WTC11 (cell line): ENCODE measurements at regions not wholly inside any gene's neighbourhood (a gene's known extent, or its start where the extent isn't known, plus 50 kb on each side); places are given as distances from the start of the nearest gene placed in this dataset.

Source experiments
- ATAC-seq: fragments of 200-7000 bp; cut with Tn5 transposase; 2 replicates; pipeline ENCODE4 v1.10.0; 2021; ENCODE audit warnings: mild to moderate bottlenecking, moderate library complexity
- CTCF ChIA-PET: fragments of 300-600 bp; sonication (Branson Sonifier 250); formaldehyde crosslinking; loops from one replicate; lab custom pipeline; 2021; ENCODE audit warnings: antibody characterized with exemption; lab: Charles Lee
- POLR2A ChIA-PET: fragments of 350-600 bp; sonication (Branson Sonifier 250); formaldehyde crosslinking; loops from one replicate; lab custom pipeline; 2021; ENCODE audit warnings: antibody characterized with exemption; lab: Charles Lee
- DNase-seq: peaks from one replicate; pipeline ENCODE4 v3.0.0; 2021; ENCODE audit warnings: low spot score
- H3K27ac Mint-ChIP-seq: 2 replicates; pipeline ENCODE4 v1.8.0; 2021; ENCODE audit warnings: mixed read lengths
- H3K27me3 Mint-ChIP-seq: 2 replicates; pipeline ENCODE4 v1.8.0; 2021; ENCODE audit warnings: low read depth, mild to moderate bottlenecking, moderate library complexity, mixed read lengths
- H3K36me3 Mint-ChIP-seq: 2 replicates; pipeline ENCODE4 v1.8.0; 2021; ENCODE audit warnings: mixed read lengths
- H3K4me1 Mint-ChIP-seq: 2 replicates; pipeline ENCODE4 v1.8.0; 2022; ENCODE audit warnings: mixed read lengths
- H3K4me3 Mint-ChIP-seq: 2 replicates; pipeline ENCODE4 v1.8.0; 2021; ENCODE audit warnings: mild to moderate bottlenecking, moderate library complexity, mixed read lengths
- H3K9me3 Mint-ChIP-seq: 2 replicates; pipeline ENCODE4 v1.8.0; 2021; ENCODE audit warnings: mixed read lengths
- AFF4 ChIP-seq: sonication (generic); formaldehyde crosslinking; IDR thresholded peaks from 2 replicates; pipeline ENCODE4 v1.8.1; 2023; ENCODE audit warnings: mild to moderate bottlenecking, missing genetic modification reagents, borderline replicate concordance
- CTCF ChIP-seq: fragments of 200-600 bp; IDR thresholded peaks from 2 replicates; pipeline ENCODE4 v1.8.0; 2022; ENCODE audit warnings: antibody characterized with exemption
- E2F1 ChIP-seq: sonication (generic); formaldehyde crosslinking; IDR thresholded peaks from 2 replicates; pipeline ENCODE4 v1.8.0; 2022; ENCODE audit warnings: mild to moderate bottlenecking, missing genetic modification reagents
- GTF2I ChIP-seq: fragments of 250-450 bp; sonication (Bioruptor Pico); conservative IDR thresholded peaks from 2 replicates; pipeline ENCODE4 v1.4.0; 2021; ENCODE audit warnings: mild to moderate bottlenecking
- HMGA2 ChIP-seq: fragments of 250-450 bp; sonication (Bioruptor Pico); IDR thresholded peaks from 2 replicates; pipeline ENCODE4 v1.4.0; 2021; ENCODE audit warnings: mild to moderate bottlenecking, moderate library complexity
- IRF2 ChIP-seq: sonication (generic); formaldehyde crosslinking; IDR thresholded peaks from 2 replicates; pipeline ENCODE4 v1.8.0; 2022; ENCODE audit warnings: low read depth, missing genetic modification reagents, borderline replicate concordance
- JAZF1 ChIP-seq: fragments of 250-450 bp; sonication (Bioruptor Pico); IDR thresholded peaks from 2 replicates; pipeline ENCODE4 v1.9.0; 2021; ENCODE audit warnings: moderate library complexity, mild to moderate bottlenecking, inconsistent platforms
- NFATC4 ChIP-seq: fragments of 250-450 bp; sonication (Bioruptor Pico); IDR thresholded peaks from 2 replicates; pipeline ENCODE4 v1.9.0; 2021; ENCODE audit warnings: mild to moderate bottlenecking
- SMAD3 ChIP-seq: sonication (generic); formaldehyde crosslinking; IDR thresholded peaks from 2 replicates; pipeline ENCODE4 v1.8.0; 2022; ENCODE audit warnings: missing genetic modification reagents, mild to moderate bottlenecking, borderline replicate concordance
- USF2 ChIP-seq: sonication (generic); formaldehyde crosslinking; IDR thresholded peaks from 2 replicates; pipeline ENCODE4 v1.8.1; 2023; ENCODE audit warnings: mild to moderate bottlenecking, missing genetic modification reagents, moderate library complexity
- ZBTB43 ChIP-seq: sonication (generic); formaldehyde crosslinking; IDR thresholded peaks from 2 replicates; pipeline ENCODE4 v1.8.1; 2023; ENCODE audit warnings: mild to moderate bottlenecking, missing genetic modification reagents
- ZNF396 ChIP-seq: fragments of 250-450 bp; sonication (Bioruptor Pico); IDR thresholded peaks from 2 replicates; pipeline ENCODE4 v1.8.0; 2021; ENCODE audit warnings: mild to moderate bottlenecking, moderate library complexity, borderline replicate concordance
- ZNF416 ChIP-seq: fragments of 250-450 bp; sonication (Bioruptor Pico); IDR thresholded peaks from 2 replicates; pipeline ENCODE4 v1.9.0; 2021; ENCODE audit warnings: mild to moderate bottlenecking, inconsistent platforms
- TF ChIP-seq, protein P1 (sequence below): fragments of 250-450 bp; sonication (Bioruptor Pico); IDR thresholded peaks from 2 replicates; pipeline ENCODE4 v1.9.0; 2021; ENCODE audit warnings: moderate library complexity, mild to moderate bottlenecking, inconsistent platforms, borderline replicate concordance
- TF ChIP-seq, protein P2 (sequence below): sonication (generic); formaldehyde crosslinking; IDR thresholded peaks from 2 replicates; pipeline ENCODE4 v1.8.0; 2023; ENCODE audit warnings: missing genetic modification reagents
- TF ChIP-seq, protein P3 (sequence below): sonication (generic); formaldehyde crosslinking; IDR thresholded peaks from 2 replicates; pipeline ENCODE4 v1.8.0; 2023; ENCODE audit warnings: mild to moderate bottlenecking, missing genetic modification reagents

DNA sequence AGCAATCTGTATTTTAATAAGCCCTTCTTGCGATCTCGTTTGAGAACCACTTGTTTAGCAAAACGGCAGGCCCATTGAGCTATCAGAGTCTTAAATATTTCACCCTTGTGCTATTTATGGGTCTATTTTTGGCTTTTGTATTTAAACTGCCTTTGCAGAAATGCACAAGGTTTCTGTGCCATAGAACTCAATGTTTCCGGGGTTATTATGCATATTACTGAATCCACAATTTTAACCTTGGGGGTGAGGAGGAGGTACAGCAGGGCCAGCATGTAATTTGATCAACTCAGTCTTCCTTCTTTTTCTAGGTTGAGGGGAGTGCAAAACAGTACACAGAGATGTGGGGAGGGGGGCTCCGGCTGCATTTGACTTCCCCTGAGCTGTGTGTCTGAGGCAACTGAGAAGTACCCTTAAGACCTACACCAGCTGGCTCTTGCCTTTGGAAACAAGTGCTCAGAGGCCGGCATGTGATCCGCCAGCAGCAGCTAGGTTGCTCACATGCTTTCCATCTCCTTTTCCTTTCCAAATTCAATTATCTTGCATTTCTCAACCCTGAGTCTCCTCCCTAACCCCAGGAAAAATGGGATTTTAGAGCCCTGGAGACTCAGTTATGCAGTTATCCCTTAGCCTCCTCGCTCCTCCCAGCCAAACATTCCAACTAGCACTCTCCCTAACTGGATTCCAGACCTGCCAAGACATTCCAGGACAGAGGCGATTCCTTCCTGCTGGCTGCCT is 103.0 kb downstream of the HNRNPLL start (continued):
- TF ChIP-seq USF2 (CRISPR knock-in tag) (no peak), HMGA2 (no peak), JAZF1 (no peak), AFF4 (CRISPR knock-in tag) (no peak)
- TF ChIP-seq, protein P1, sequence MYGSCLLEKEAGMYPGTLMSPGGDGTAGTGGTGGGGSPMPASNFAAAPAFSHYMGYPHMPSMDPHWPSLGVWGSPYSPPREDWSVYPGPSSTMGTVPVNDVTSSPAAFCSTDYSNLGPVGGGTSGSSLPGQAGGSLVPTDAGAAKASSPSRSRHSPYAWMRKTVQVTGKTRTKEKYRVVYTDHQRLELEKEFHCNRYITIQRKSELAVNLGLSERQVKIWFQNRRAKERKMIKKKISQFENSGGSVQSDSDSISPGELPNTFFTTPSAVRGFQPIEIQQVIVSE (CRISPR knock-in tag) = no peak

- ChIA-PET POLR2A (no interaction called here), CTCF (interaction anchor here (0.6 to 3.1 kb wide), 4 partner anchors 11 to 121 kb away, joined by 3 to 19 read pairs (median 4); no protein-coding TSS in a partner anchor)
- no peak overlapping the region for H3K27ac Mint-ChIP-seq
- no peak overlapping the region for H3K4me3 Mint-ChIP-seq
- H3K9me3 Mint-ChIP-seq = peaks cover 25% of the 10 kb centered on the region
- H3K36me3 Mint-ChIP-seq = peaks cover 15% of the 10 kb centered on the region
- no peak for ATAC-seq
- peaks cover 25% of the 10 kb centered on the region for H3K4me1 Mint-ChIP-seq
- H3K27me3 Mint-ChIP-seq = peaks cover 5% of the 10 kb centered on the region
- no peak for DNase-seq
- TF ChIP-seq JAZF1 (no peak), ZBTB43 (CRISPR knock-in tag) (no peak), ZNF396 (CRISPR knock-in tag) (no peak), IRF2 (no peak), GTF2I (CRISPR knock-in tag) (no peak), ZNF416 (CRISPR knock-in tag) (no peak), CTCF (no peak), SMAD3 (CRISPR knock-in tag) (no peak), E2F1 (CRISPR knock-in tag) (no peak), NFATC4 (no peak)
- TF ChIP-seq, protein P2, sequence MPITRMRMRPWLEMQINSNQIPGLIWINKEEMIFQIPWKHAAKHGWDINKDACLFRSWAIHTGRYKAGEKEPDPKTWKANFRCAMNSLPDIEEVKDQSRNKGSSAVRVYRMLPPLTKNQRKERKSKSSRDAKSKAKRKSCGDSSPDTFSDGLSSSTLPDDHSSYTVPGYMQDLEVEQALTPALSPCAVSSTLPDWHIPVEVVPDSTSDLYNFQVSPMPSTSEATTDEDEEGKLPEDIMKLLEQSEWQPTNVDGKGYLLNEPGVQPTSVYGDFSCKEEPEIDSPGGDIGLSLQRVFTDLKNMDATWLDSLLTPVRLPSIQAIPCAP = no peak
- TF ChIP-seq, protein P3, sequence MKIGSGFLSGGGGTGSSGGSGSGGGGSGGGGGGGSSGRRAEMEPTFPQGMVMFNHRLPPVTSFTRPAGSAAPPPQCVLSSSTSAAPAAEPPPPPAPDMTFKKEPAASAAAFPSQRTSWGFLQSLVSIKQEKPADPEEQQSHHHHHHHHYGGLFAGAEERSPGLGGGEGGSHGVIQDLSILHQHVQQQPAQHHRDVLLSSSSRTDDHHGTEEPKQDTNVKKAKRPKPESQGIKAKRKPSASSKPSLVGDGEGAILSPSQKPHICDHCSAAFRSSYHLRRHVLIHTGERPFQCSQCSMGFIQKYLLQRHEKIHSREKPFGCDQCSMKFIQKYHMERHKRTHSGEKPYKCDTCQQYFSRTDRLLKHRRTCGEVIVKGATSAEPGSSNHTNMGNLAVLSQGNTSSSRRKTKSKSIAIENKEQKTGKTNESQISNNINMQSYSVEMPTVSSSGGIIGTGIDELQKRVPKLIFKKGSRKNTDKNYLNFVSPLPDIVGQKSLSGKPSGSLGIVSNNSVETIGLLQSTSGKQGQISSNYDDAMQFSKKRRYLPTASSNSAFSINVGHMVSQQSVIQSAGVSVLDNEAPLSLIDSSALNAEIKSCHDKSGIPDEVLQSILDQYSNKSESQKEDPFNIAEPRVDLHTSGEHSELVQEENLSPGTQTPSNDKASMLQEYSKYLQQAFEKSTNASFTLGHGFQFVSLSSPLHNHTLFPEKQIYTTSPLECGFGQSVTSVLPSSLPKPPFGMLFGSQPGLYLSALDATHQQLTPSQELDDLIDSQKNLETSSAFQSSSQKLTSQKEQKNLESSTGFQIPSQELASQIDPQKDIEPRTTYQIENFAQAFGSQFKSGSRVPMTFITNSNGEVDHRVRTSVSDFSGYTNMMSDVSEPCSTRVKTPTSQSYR (CRISPR knock-in tag) = no peak
Measured at GRCh38 chr2:38498045-38498481, 104.7 kb downstream of the HNRNPLL start.
